Cardiac fibroblast (primary cell): ENCODE measurements at regions not wholly inside any gene's neighbourhood (a gene's known extent, or its start where the extent isn't known, plus 50 kb on each side); places are given as distances from the start of the nearest gene placed in this dataset.

Experiments used
- DNase-seq, 2 donors: peaks; one replicate each; pipeline versions ENCODE4 v3.0.0 to v3.0.0-alpha.2; 2010; ENCODE audit warnings: low read depth in 2 of 2
- H3K4me3 ChIP-seq, 2 donors: replicated peaks in 1 of 2; 1 replicate in 1 of 2; 2 replicates in 1 of 2; pipeline ENCODE4 v1.5.1; 2011; ENCODE audit warnings: low read depth in 2 of 2, low read length in 2 of 2, mild to moderate bottlenecking in 2 of 2, moderate library complexity in 1 of 2
- TF ChIP-seq, protein P1 (sequence below): IDR thresholded peaks from one replicate; pipeline ENCODE4 v1.5.1; 2011; ENCODE audit warnings: low read depth, mild to moderate bottlenecking, low read length, inconsistent platforms

GRCh38 chr16:73793871-73794437 lies 502.7 kb upstream of the PSMD7 start:
- H3K4me3 ChIP-seq, result no peak overlapping the region
- DNase-seq, result no peak
- TF ChIP-seq, protein P1, sequence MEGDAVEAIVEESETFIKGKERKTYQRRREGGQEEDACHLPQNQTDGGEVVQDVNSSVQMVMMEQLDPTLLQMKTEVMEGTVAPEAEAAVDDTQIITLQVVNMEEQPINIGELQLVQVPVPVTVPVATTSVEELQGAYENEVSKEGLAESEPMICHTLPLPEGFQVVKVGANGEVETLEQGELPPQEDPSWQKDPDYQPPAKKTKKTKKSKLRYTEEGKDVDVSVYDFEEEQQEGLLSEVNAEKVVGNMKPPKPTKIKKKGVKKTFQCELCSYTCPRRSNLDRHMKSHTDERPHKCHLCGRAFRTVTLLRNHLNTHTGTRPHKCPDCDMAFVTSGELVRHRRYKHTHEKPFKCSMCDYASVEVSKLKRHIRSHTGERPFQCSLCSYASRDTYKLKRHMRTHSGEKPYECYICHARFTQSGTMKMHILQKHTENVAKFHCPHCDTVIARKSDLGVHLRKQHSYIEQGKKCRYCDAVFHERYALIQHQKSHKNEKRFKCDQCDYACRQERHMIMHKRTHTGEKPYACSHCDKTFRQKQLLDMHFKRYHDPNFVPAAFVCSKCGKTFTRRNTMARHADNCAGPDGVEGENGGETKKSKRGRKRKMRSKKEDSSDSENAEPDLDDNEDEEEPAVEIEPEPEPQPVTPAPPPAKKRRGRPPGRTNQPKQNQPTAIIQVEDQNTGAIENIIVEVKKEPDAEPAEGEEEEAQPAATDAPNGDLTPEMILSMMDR, result no peak

- no peak for DNase-seq
- H3K4me3 ChIP-seq, result no peak overlapping the region
- TF ChIP-seq, protein P1, result no peak
Observed at GRCh38 chr16:73793260-73793659, 503.4 kb upstream of the PSMD7 start.

- DNase-seq, result no peak
- H3K4me3 ChIP-seq, result no peak overlapping the region
- TF ChIP-seq, protein P1, result no peak
Observed at GRCh38 chr16:73792199-73793020, 504.2 kb upstream of the PSMD7 start.

- no peak for DNase-seq
- TF ChIP-seq, protein P1, result no peak
- no peak overlapping the region for H3K4me3 ChIP-seq
Observed at GRCh38 chr16:73781297-73781696, 515.3 kb upstream of the PSMD7 start.

DNA sequence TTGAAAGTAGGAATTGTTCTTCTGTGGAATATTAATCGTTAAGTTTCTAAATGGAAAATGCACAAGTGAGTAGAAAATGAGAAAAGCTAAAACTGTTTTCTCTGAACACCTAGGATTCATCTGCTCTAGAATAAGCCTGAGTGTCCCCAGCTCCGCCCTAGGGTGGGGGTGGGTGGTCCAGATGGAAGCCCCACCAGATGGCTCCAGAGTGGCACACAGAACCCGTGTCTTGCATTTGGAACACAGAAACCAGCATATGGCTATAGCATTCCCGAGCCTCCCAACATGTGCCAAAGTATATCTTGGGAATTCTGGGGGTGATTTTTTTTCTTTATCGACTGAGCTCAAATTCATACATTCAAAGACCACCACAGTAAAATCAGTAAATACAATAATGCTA lies 517.7 kb upstream of the PSMD7 start:
- DNase-seq, result no peak
- TF ChIP-seq, protein P1, result no peak

DNA sequence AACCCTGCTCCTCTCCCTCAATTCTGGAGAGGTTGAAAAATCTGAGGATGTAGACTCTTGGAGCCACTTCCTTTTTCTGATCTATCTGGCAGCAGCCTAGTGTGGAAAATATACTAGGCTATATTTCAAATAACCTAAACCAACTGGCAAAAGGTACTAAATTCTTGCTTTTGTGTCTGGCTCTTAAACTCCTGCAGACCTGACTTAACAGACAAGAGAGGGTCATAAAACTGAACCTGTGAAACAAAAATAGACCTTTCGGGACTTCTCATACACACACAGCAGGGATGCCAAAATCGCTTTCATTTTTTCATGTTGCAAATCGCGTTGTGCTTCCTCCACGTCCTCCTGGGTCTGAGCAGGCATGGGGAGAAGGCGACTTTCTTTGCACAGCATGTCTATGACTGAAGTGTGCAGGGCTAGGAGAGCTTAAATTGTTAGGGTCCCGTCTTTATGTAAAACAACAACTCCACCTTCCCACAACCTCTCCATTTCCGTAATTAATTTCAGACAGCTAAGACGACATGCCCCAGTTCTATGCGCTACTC lies 520.7 kb upstream of the PSMD7 start:
- DNase-seq, result no peak
- H3K4me3 ChIP-seq, result no peak overlapping the region
- TF ChIP-seq, protein P1, result no peak

More for the DNA sequence above, 517.7 kb upstream of the PSMD7 start:
- H3K4me3 ChIP-seq, result no peak overlapping the region
